Adrenal gland (tissue), 5 donors: ENCODE measurements at regions not wholly inside any gene's neighbourhood (a gene's known extent, or its start where the extent isn't known, plus 50 kb on each side); places are given as distances from the start of the nearest gene placed in this dataset.

Experiments used
- POLR2A ChIP-seq, 2 donors: fragments of 450-650 bp; IDR thresholded peaks; one replicate each; pipeline ENCODE4 v1.6.1; 2017; ENCODE audit warnings: antibody characterized with exemption in 2 of 2, mild to moderate bottlenecking in 2 of 2, moderate library complexity in 1 of 2
- TF ChIP-seq, protein P1 (sequence below), 6 experiments: fragments of 450-650 bp in 4 of 6; fragments of 200-600 bp in 2 of 6; sonication (generic) in 1 of 6; IDR thresholded peaks; 1 replicate in 5 of 6; 2 replicates in 1 of 6; pipeline versions ENCODE4 v1.5.1 to v1.8.0; 2016 to 2021; ENCODE audit warnings: antibody characterized with exemption in 6 of 6, mild to moderate bottlenecking in 2 of 6, moderate library complexity in 1 of 6
- donor health status: DM: no; HTN: no; CAD: no.

GRCh38 chr6:40331545-40331944 is 255.6 kb downstream of the LRFN2 start:
- TF ChIP-seq, protein P1, sequence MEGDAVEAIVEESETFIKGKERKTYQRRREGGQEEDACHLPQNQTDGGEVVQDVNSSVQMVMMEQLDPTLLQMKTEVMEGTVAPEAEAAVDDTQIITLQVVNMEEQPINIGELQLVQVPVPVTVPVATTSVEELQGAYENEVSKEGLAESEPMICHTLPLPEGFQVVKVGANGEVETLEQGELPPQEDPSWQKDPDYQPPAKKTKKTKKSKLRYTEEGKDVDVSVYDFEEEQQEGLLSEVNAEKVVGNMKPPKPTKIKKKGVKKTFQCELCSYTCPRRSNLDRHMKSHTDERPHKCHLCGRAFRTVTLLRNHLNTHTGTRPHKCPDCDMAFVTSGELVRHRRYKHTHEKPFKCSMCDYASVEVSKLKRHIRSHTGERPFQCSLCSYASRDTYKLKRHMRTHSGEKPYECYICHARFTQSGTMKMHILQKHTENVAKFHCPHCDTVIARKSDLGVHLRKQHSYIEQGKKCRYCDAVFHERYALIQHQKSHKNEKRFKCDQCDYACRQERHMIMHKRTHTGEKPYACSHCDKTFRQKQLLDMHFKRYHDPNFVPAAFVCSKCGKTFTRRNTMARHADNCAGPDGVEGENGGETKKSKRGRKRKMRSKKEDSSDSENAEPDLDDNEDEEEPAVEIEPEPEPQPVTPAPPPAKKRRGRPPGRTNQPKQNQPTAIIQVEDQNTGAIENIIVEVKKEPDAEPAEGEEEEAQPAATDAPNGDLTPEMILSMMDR (IDR thresholded peaks at IDR 0.05) = no peak
- no peak for TF ChIP-seq POLR2A (IDR thresholded peaks at IDR 0.05)
